Rectal smooth muscle tissue (tissue), 1 donor: ENCODE measurements at regions not wholly inside any gene's neighbourhood (a gene's known extent, or its start where the extent isn't known, plus 50 kb on each side); places are given as distances from the start of the nearest gene placed in this dataset.

Experiments used
- H3K27ac ChIP-seq: one replicate; pipeline ENCODE4 v1.7.0; 2013; ENCODE audit warnings: low read depth, low read length, inconsistent platforms
- H3K27me3 ChIP-seq: one replicate; pipeline ENCODE4 v1.7.0; 2013; ENCODE audit warnings: low read length; ENCODE audit not compliant: control insufficient read depth, insufficient read depth
- H3K36me3 ChIP-seq: one replicate; pipeline ENCODE4 v1.7.0; 2013; ENCODE audit warnings: low read length; ENCODE audit not compliant: control insufficient read depth, insufficient read depth
- H3K4me1 ChIP-seq: one replicate; pipeline ENCODE4 v1.7.0; 2013; ENCODE audit warnings: low read length; ENCODE audit not compliant: control insufficient read depth, insufficient read depth
- H3K4me3 ChIP-seq: one replicate; pipeline ENCODE4 v1.7.0; 2013; ENCODE audit warnings: low read length
- H3K9ac ChIP-seq: one replicate; pipeline ENCODE4 v1.7.0; 2013; ENCODE audit warnings: low read length

- H3K27ac ChIP-seq: no peak overlapping the region
- H3K27me3 ChIP-seq: no peaks in the 10 kb centered on the region
- H3K36me3 ChIP-seq: no peaks in the 10 kb centered on the region
- H3K4me1 ChIP-seq: no peaks in the 10 kb centered on the region
- no peak overlapping the region for H3K9ac ChIP-seq
- H3K4me3 ChIP-seq: no peak overlapping the region
Observed at GRCh38 chr2:120964819-120965218, 229.2 kb downstream of the GLI2 start.

- Histone ChIP-seq H3K4me3 (no peak overlapping the region), H3K36me3 (peaks cover 4% of the 10 kb centered on the region), H3K9ac (no peak overlapping the region), H3K4me1 (no peaks in the 10 kb centered on the region), H3K27ac (no peak overlapping the region), H3K27me3 (no peaks in the 10 kb centered on the region)
Observed at GRCh38 chr2:120966510-120967254, 231.0 kb downstream of the GLI2 start.

- Histone ChIP-seq H3K4me1 (no peaks in the 10 kb centered on the region), H3K9ac (no peak overlapping the region), H3K27ac (no peak overlapping the region), H3K4me3 (no peak overlapping the region), H3K36me3 (peaks cover 12% of the 10 kb centered on the region), H3K27me3 (no peaks in the 10 kb centered on the region)
Observed at GRCh38 chr2:120968307-120969015, 232.8 kb downstream of the GLI2 start.

GRCh38 chr2:120969613-120970355, 234.1 kb downstream of the GLI2 start:
- H3K36me3 ChIP-seq: peaks cover 12% of the 10 kb centered on the region
- H3K27me3 ChIP-seq: no peaks in the 10 kb centered on the region
- H3K9ac ChIP-seq: no peak overlapping the region
- no peak overlapping the region for H3K4me3 ChIP-seq
- H3K27ac ChIP-seq: no peak overlapping the region
- no peaks in the 10 kb centered on the region for H3K4me1 ChIP-seq

GRCh38 chr2:120971866-120972265, 236.2 kb downstream of the GLI2 start:
- Histone ChIP-seq H3K27ac (no peak overlapping the region), H3K4me3 (no peak overlapping the region), H3K27me3 (no peaks in the 10 kb centered on the region), H3K9ac (no peak overlapping the region), H3K36me3 (peaks cover 14% of the 10 kb centered on the region), H3K4me1 (no peaks in the 10 kb centered on the region)

- Histone ChIP-seq H3K27ac (no peak overlapping the region), H3K36me3 (peaks cover 14% of the 10 kb centered on the region), H3K9ac (no peak overlapping the region), H3K27me3 (no peaks in the 10 kb centered on the region), H3K4me3 (no peak overlapping the region), H3K4me1 (no peaks in the 10 kb centered on the region)
Observed at GRCh38 chr2:120972286-120972685, 236.6 kb downstream of the GLI2 start.

- Histone ChIP-seq H3K4me1 (no peaks in the 10 kb centered on the region), H3K9ac (no peak overlapping the region), H3K27me3 (no peaks in the 10 kb centered on the region), H3K27ac (no peak overlapping the region), H3K4me3 (no peak overlapping the region), H3K36me3 (peaks cover 14% of the 10 kb centered on the region)
Observed at GRCh38 chr2:120973196-120973595, 237.5 kb downstream of the GLI2 start.

GRCh38 chr2:120974950-120975349, 239.3 kb downstream of the GLI2 start:
- H3K4me3 ChIP-seq: no peak overlapping the region
- peaks cover 14% of the 10 kb centered on the region for H3K36me3 ChIP-seq
- H3K9ac ChIP-seq: no peak overlapping the region
- no peaks in the 10 kb centered on the region for H3K4me1 ChIP-seq
- no peak overlapping the region for H3K27ac ChIP-seq
- no peaks in the 10 kb centered on the region for H3K27me3 ChIP-seq

- Histone ChIP-seq H3K27ac (no peak overlapping the region), H3K27me3 (no peaks in the 10 kb centered on the region), H3K4me1 (no peaks in the 10 kb centered on the region), H3K4me3 (no peak overlapping the region), H3K36me3 (peaks cover 10% of the 10 kb centered on the region), H3K9ac (no peak overlapping the region)
Observed at GRCh38 chr2:120976501-120977307, 241.0 kb downstream of the GLI2 start.

- Histone ChIP-seq H3K27me3 (no peaks in the 10 kb centered on the region), H3K36me3 (peaks cover 3% of the 10 kb centered on the region), H3K9ac (no peak overlapping the region), H3K4me3 (no peak overlapping the region), H3K4me1 (no peaks in the 10 kb centered on the region), H3K27ac (no peak overlapping the region)
Observed at GRCh38 chr2:120977582-120978358, 242.1 kb downstream of the GLI2 start.

- Histone ChIP-seq H3K4me1 (no peaks in the 10 kb centered on the region), H3K27ac (no peak overlapping the region), H3K36me3 (peaks cover 2% of the 10 kb centered on the region), H3K27me3 (no peaks in the 10 kb centered on the region), H3K4me3 (no peak overlapping the region), H3K9ac (no peak overlapping the region)
Observed at GRCh38 chr2:120978359-120979050, 242.8 kb downstream of the GLI2 start.
